IPS-NIHi7 (cell line): ENCODE measurements at regions not wholly inside any gene's neighbourhood (a gene's known extent, or its start where the extent isn't known, plus 50 kb on each side); places are given as distances from the start of the nearest gene placed in this dataset.
A peak's percentile ranks its signal among the peaks of the same experiment; 100 is the strongest.

Experiments
- DNase-seq: peaks from one replicate; pipeline ENCODE4 v3.0.0; 2012; ENCODE audit warnings: mixed read lengths; ENCODE audit errors: extremely low spot score

DNA sequence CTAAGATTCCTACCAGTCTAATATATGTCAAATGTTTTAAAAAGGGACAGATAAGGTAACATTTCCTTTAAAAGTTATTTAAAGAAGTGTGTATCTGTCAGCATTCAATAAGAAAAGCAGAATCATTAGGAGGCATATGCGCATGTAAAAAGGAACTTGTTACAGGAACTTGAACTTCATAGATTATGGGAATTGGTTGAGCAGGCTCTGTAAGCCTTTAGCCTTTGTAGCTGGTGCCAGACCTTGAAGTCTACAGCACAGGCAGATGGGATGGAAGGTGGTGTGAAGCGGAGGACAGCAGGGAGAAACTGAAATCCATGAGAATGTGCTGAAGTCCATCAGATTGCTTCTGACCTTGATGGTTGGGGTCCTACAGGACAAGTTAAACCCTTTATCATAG lies 138.3 kb upstream of the ST6GAL2 start:
- DNase-seq = no peak

DNA sequence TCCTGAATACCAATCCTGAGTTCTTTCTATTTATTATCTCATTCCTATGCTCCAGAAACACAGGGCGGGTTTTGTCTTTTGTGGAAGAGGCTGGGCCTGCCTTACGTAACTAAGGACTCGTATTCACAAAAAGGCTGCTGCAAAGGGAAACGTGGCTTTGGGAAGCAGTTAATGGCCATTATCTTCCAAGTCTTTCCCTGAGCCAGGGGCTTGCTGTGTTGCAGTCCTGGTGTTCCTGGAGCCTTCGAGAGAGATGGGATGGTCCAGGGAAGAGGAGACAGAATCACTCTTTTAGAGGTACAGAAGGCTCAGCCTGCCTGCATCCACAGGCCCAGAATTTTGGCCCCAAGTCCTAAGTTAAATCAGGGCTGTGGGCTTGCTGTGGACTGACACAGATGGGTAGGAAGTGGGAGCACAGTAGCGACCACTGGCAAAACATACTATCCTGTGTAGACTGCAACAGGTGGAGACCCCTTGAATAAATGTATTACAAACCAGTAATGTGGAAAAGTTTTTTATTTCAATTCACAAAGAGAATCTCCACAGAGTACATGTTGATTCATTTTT lies 139.4 kb upstream of the ST6GAL2 start:
- no peak for DNase-seq

DNA sequence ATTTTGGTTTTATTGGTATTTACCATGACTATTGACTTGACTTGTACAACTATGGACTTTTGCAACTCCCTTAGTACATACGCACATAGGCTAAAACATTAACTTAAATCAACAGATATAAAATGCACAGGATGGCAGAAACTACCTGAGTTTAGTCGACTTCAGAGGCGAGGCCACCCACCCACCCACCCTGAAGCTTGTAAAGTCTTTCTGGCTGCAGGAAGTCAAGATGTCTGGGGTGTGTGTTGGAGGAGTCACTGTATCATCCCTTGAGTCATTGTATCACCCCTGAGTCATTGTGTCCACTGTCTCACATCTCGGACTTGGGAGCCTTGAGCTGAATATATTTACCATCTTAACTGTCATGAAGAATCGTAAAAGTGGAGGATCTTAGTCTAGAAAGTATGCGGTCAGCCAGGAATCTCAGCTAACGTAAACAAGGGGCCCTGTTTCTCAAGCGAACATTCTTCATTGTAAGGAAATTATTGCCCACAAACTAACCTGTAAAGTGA lies 140.0 kb upstream of the ST6GAL2 start:
- DNase-seq = no peak

DNA sequence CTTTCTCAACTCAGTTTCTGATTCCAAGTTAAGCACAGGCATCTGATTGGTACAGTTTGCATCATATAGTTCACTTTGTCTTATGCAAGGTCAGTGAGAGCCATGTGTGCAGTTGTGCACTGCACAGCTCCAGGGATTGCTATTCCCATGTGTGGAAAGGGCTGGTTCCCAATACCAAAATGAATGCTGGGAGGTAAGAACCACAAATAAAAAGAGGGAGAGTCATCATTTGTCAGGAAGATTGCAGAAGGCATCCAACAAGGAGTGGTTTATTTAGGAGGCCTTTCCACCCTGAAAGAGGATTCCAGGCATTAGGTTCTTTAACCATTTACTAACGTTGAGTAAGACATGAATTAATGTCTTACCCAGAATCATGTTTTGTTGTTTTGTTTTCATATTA lies 141.2 kb upstream of the ST6GAL2 start:
- DNase-seq = no peak

DNA sequence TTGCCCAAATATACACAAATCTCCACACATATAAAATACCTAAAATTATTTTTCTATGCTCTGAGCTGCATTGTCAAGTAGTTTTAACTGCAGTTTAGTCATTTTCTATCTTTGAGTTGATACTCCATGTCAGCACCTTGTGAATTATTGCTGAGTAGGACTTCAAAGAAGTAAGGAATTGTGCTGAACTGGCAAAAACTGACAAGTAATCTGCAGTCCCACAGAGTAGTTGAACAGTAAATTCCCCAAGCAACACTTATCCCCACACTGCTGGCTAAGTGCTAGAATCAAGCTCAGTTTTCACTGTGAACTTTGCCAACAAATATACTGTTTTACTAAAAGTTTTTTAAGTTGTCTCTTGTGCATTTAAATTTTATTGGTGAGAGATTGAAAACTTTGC lies 141.8 kb upstream of the ST6GAL2 start:
- no peak for DNase-seq

DNA sequence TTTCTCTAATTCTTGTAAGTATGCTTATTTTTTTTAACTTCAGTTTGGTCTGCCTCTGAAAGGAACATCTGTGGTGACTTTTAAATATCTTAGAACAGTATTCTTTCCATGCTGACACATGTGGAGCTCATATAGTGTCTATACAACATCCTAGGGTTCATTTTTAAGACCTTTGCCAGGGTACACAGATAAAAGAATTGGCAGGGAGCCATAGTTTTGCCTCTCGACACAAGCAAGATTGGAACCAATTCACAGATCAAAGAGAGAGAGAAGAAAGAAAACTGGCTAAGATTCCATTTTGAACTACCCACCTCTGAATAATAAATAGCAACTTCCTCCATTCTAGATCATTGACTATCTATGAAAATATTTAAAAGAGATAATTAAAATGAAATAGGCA lies 142.7 kb upstream of the ST6GAL2 start:
- DNase-seq = no peak

DNA sequence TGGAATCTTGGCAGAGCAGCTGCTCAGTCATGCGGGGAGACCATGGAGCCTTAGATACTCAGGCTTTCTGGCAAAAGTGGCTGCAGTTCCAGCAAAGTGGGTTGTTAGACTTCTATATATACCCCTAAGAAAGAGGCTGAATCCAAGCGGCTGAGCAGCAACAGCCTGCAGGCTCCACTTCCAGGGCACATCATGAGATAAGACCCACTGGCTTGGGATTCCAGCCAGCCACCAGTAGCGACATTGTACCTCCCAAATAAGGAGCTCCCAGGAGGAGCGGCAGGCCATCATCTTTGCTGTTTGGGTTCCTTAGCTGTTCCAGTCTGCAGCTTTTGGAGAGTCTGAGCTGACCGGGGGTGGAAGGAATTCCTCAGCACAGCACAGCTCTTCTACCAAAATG lies 150.3 kb upstream of the ST6GAL2 start:
- no peak for DNase-seq

DNA sequence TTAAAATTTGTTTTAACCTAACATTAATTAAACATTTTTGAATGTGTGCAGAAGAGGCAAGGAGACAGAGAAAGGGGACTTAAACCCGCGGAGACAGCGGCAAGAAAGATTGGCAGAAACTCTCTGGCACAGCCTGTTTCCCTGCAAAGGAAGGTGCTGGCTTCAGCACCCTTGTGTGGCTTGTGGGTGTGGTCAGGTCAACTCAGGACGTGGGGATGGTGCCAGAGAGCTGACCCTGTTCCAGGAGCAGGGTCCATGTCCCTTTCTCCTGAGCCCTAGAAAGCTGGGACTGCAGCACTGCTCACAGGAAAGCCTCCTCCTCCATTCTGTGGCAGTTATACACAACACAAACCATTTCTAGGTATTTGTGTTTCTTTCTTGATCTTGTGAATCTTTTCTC lies 176.2 kb upstream of the ST6GAL2 start:
- peak; percentile 28 for DNase-seq

DNA sequence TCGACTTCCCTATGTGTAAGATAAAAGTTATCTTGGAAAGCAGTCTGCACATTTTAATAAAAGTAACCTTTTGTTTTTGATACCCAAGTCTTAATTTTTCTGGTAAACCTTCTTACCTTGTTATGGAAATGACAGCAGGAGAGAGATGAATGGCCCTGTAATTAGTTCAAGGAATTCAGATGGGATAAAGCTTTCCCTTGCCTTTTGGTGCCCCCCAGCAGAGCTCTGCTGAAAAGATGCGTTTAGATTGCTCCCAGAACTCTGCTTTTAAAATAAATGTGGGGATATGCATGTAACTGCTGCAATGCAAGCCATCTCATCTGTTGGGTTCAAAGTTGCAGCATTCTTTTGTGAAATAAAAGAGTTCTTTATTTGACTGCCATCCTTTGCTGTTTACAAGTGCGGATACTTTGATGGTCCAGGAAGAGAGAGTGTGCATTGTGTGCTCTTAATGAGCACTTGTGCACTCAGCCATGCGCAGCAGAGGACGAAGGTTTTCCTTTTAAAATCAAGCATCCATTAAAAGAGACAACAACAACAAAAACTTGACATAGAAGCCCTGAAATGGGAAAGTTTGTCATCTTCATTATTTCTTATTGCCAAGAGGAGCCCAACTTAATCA lies 176.7 kb upstream of the ST6GAL2 start:
- DNase-seq = no peak

DNA sequence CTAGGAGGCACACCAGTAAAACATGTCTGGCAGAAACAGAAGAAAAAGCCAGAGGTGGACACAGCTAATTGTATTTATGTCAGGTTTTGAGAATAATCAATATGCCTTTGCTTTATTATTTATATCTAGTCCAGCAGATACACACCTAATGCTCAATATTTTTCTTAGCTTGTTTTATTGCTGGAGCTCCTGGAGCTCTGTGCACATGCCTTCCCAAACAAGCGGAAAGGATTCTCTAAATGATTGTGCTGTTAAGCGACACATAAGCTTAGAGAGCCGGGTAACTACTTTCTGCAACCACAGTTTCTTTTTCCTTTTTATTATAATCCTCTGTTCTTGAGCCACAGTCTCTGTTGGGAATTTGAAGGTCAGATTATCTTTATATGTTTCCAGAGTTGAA lies 177.3 kb upstream of the ST6GAL2 start:
- no peak for DNase-seq

DNA sequence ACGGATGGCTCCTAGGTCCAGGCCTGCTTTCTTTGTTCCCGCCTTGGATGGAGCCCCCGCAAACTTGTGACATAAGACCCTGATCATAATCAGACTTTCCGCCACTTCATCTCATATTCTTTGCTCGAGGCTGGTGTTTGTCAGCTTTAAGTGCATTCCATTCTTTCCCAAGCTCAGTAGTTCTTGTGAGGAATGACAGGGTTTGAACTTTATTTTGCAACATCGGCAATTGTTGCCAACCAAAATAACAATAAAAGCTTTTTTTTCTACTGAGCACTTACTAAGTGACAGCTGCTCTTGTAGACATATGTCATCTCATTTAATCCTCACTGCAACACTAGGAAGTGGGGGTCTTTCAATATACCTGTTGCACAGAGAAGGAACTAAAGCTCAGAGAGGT lies 178.8 kb upstream of the ST6GAL2 start:
- DNase-seq = no peak

DNA sequence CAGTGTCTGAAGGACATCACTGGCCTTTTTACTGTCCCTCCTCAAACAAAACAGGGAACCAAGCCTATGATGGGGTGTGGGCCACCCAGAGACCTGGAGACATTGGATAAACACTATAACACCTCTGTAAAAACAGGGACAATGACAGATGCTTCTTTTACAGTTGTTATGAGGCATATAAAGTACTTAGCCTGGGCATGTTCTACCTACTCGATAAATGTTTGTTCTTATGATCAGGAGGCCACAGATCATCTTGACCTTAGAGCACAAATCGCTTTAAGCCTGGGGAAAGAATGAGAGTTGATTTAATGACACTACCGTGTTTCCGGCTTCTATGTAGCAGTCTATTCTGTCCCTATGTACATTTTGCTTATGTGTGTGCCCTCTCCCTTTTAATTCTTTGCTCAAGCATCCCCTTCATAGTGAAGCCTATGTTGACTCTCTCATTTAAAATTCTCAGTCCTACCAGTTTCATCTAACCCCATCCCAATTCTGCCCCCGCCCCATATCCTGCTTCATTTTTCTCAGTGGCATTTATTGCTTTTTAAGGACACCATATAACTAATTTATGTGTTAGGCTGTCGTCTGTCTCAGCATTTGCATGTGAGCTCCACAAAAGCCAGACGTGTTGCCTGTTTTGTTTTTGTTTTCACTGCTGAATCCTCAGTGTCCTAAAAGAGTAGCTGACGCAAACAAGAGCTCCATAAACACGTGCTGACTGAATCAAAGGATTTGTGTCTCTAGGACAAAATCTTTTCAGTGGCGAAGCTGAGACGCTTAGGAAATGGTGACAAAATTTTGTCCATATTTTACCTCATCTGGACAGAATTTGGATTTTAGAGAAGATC lies 182.3 kb upstream of the ST6GAL2 start:
- DNase-seq = no peak

DNA sequence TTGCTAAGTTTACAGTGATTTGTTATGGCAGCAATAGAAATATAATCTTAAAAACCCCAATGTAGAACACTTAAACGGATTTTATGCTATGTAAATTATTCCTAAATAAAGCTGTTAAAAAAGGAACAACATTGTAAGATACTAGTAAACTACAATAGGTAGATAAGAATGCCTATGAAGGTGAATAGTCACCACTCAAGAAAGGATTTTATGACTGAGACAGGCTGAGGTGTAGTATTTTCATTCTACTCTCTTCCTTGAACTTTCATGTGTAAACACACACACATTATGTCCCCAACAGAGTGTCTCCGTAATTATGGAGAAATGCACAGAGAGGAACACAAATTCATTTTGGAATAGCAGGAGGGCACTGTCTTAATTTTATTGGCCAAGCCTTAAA lies 183.9 kb upstream of the ST6GAL2 start:
- DNase-seq = no peak

DNA sequence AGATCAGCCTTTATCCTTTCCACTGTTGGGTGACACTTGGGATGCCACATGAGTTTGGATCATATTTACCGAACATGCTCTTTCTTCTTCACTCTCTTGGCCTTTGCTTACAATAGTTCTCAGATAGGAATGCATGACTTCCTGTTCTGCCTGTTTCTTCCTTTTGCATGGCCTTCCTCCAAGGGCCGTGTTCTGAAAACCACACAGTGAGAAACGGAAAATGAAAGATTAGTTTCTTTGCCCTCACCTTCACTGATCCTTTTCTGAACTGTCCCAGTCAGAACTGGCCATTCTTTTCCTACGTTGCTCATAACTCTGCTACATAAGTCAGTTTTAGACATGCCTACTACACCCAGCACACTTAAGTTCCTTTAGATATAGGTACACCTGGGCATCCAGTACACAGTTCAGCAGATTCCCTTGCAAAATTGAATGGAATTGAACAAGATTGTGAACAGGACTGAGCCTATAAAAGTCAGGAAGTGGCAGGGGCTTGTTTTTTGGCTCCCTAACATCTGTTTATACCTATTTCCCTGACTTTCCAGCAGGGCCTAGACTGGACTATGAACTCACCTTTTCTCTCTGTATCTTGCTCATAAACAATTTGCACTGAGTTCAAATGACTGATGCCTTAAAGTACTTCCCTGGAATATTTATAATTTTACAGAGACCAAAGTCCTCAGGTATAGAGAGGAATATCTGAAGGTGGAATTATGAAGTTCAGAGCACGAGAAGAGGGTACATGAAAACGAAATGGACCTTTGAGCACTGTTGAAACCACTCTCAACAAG lies 186.4 kb upstream of the ST6GAL2 start:
- no peak for DNase-seq

DNA sequence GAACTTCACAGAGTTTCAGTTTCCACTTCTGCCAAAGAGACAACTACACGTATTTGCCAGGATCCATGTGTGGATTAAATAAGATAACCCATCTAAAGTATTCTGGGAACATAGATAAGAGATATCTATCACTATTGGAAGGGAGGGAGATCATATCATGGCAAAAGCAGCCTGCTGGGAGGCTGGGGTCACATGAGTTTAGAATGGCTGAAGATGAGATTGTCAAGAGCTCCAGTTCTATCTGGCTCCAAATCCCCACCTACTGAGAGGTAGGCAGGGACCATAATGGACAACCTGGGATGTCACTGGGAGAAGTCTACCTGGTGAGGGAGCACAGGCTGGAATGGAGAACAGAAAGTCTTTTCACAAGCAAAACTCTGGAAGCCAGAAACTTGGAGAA lies 192.6 kb upstream of the ST6GAL2 start:
- DNase-seq = no peak

DNA sequence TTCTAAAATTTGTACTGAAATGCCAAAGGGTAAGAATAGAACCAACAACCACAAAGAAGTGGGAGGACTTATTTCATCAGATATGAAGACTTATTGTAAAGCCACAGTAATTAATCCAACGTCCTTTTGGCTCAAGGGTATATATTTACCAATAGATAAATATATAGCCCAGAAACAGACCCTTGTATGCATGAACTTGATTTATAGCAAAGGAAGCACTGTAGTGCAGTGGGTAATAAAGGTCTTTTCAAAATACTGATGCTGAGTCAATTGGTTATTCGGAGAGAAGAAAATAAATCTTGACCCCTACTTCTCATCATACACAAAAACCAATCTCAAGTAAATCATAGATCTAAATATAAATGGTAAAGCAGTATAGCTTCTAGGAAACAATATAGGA lies 200.5 kb upstream of the ST6GAL2 start:
- DNase-seq = no peak

DNA sequence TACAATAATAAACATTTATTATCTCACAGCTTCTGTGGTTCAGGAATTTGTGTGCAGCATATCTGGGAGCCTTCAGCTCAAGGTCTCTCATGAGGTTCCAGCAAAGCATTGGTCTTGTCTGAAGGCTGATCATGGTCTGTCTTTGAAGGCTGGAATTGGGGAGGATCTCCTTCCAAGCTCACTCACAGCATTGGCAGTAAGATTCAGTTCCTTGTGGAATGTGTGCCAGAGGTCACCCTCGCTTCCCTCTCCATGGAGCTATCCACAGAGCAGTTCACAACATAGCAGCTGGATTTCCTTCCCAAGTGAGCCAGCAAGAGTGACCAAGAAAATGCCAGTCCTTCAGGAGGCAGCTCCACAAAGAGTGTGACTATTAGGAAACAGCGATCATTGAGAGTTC lies 202.2 kb upstream of the ST6GAL2 start:
- DNase-seq = no peak

DNA sequence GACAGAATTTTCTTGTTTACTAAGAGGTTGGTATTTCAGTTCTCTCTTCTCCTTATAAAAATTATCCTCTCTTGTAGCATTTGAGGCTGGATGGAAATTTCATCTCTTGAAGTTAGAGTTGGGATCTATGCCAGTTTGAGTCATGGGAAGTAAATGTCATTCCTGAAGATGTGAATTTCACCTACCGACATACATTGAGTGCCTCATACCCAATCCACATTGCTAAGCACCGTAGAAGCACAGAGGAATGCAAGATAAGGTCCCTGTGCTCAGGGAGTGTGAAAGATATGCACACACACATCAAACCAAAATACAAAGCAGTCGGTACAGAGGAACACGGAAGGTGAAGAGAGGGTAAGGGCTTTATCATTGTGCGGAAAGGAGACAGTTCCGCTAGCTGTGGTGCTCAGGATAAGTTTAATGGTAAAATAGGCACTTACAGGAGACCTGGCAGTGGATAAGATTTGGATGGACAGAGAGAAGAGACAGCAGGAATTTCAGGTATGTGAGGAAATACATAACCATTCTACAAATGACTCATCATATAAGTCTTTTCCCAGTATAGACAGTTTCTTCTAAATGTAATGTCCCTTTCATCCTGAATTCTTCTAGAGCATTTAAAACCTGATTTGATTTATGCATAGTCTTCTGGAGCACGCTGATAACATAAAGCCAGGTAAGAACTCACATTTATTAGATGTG lies 205.3 kb upstream of the ST6GAL2 start:
- DNase-seq = peak; percentile 19

DNA sequence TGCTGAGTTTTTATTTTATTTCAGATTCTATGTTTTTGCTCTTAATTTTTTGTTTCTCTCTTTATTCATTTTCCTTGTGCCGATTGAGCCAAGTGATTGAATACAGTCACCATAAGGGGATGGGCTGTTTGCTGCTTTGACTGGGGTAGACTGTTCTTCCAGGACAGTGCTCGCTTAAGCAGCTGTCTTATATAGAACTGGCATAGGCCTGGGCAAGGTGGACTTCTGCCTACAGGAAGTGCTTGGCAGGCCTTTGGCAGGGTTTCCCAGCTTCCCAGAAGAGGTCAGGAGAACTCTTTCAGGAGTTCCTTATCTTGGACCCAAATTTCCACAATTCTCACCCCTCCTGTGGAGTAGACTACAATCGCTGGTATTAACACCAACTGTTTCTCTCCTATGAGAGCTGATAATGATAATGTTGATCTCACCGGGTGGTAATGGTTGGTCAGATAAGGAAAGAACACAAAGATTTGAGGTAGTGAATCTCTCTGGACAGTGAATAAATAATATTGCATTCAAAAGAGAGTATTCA lies 207.5 kb upstream of the ST6GAL2 start:
- DNase-seq = no peak

DNA sequence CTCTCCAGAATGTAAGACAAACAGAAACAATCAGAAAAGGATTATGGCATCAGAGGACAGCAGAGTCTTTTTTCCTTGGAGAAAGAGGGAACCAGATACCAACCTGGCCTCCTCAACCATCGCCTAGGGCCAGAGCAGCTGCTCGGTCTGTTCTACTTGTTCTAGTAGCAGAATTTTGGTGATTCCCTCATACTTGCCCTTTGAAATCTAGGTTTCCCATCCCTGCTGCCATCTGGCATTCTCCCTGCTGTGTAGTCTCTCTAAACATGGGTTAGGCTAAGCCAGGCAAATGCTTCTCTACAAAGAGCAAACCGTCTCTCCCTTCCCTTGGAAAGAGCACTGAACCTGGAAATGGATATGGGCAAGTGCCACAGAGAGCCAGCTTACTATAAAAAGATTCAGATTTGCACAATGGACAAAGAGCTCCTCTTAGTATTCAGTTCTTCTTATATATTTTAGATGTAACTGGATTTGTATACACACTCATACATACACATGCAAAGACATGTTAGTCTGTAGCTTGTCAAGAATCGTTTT lies 208.6 kb upstream of the ST6GAL2 start:
- DNase-seq = no peak

DNA sequence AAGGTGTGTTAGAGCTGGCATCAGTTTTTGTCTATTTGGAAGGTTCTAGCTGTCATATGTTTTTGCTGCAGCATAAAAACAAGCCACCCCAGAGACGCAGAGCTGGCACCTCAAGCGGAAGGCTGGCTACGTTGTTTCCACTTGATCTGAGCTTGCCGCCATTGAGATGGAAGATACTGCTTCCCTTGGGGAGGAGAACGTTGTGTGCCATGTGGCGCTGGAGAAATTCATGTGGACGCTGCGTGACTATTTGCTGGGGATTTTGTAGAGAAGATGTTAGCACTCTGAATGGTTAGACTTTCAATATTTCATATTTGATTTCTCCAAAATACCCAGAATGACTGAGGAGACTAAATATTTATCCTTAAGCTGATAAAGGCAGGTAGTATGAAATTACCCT lies 216.2 kb upstream of the ST6GAL2 start:
- DNase-seq = no peak
